PC-9 (cell line): ENCODE measurements at regions not wholly inside any gene's neighbourhood (a gene's known extent, or its start where the extent isn't known, plus 50 kb on each side); places are given as distances from the start of the nearest gene placed in this dataset.
"Not testable (repeated sequence)": the region's sequence is repeated elsewhere in the genome, so short reads cannot be mapped to it uniquely, and the experiment has no call there.

Source experiments
- BruUV-seq: library from RNA; stranded (reverse); fragments of 400-500 nt; replicated peaks from 2 replicates; lab custom pipeline; 2021; lab: Mats Ljungman, UMichigan
- CTCF ChIA-PET: fragments of 300-600 bp; sonication (Branson Sonifier 250); formaldehyde crosslinking; loops from one replicate; lab custom pipeline; 2022; ENCODE audit warnings: antibody characterized with exemption; lab: Charles Lee
- POLR2A ChIA-PET: fragments of 300-600 bp; sonication (Branson Sonifier 250); formaldehyde crosslinking; loops from one replicate; lab custom pipeline; 2022; ENCODE audit warnings: antibody characterized with exemption; ENCODE audit not compliant: unreplicated experiment; lab: Charles Lee
- DNase-seq, 2 experiments: peaks; one replicate each; pipeline versions ENCODE4 v3.0.0 to v3.0.0-alpha.2; 2015 to 2022; ENCODE audit warnings: mixed read lengths in 1 of 2
- H2AFZ ChIP-seq: fragments of 200-600 bp; sonication (generic); 2 replicates; pipeline ENCODE4 v1.8.1; 2017; ENCODE audit warnings: antibody characterized with exemption
- H3F3A ChIP-seq: fragments of 200-600 bp; sonication (generic); 2 replicates; pipeline ENCODE4 v1.8.1; 2017; ENCODE audit warnings: antibody characterized with exemption, mild to moderate bottlenecking, low read depth; ENCODE audit not compliant: insufficient read depth
- H3K27ac ChIP-seq: fragments of 200-600 bp; sonication (generic); 2 replicates; pipeline ENCODE4 v1.6.1; 2016; ENCODE audit warnings: mixed run types
- H3K27me3 ChIP-seq: fragments of 200-600 bp; sonication (generic); 2 replicates; pipeline ENCODE4 v1.6.1; 2016; ENCODE audit warnings: low read depth, mixed run types; ENCODE audit not compliant: insufficient read depth
- H3K36me3 ChIP-seq: fragments of 200-600 bp; sonication (generic); 2 replicates; pipeline ENCODE4 v1.6.1; 2016; ENCODE audit warnings: low read depth, mixed run types
- H3K4me1 ChIP-seq: fragments of 200-600 bp; sonication (generic); replicated peaks from 2 replicates; pipeline ENCODE4 v1.6.1; 2016; ENCODE audit warnings: mixed run types; ENCODE audit not compliant: insufficient read depth
- H3K4me2 ChIP-seq: fragments of 200-600 bp; sonication (generic); 2 replicates; pipeline ENCODE4 v1.6.1; 2017; ENCODE audit warnings: mixed run types
- H3K4me3 ChIP-seq: fragments of 200-600 bp; sonication (generic); 2 replicates; pipeline ENCODE4 v1.6.1; 2016; ENCODE audit warnings: mixed run types
- H3K79me2 ChIP-seq: fragments of 200-600 bp; sonication (generic); 2 replicates; pipeline ENCODE4 v1.6.1; 2017; ENCODE audit warnings: low read depth, mixed run types
- H3K9me2 ChIP-seq: fragments of 200-600 bp; sonication (generic); 2 replicates; pipeline ENCODE4 v1.8.1; 2017; ENCODE audit warnings: mild to moderate bottlenecking; ENCODE audit not compliant: insufficient read depth
- H3K9me3 ChIP-seq: fragments of 200-600 bp; sonication (generic); 2 replicates; pipeline ENCODE4 v1.8.1; 2016; ENCODE audit warnings: low read depth; ENCODE audit not compliant: insufficient read depth
- H4K20me1 ChIP-seq: fragments of 200-600 bp; sonication (generic); 2 replicates; pipeline ENCODE4 v1.8.1; 2017; ENCODE audit not compliant: insufficient read depth
- CTCF ChIP-seq: fragments of 200-600 bp; sonication (generic); conservative IDR thresholded peaks from 2 replicates; pipeline ENCODE4 v1.6.1; 2017; ENCODE audit warnings: mixed run types, antibody characterized with exemption, mild to moderate bottlenecking, moderate library complexity
- EZH2 ChIP-seq: fragments of 200-600 bp; sonication (generic); IDR thresholded peaks from 2 replicates; pipeline ENCODE4 v1.8.0; 2017; ENCODE audit warnings: antibody characterized with exemption, low read depth
- intact Hi-C: fragments of 100-400 bp; cut with micrococcal nuclease; formaldehyde crosslinking; loops from one replicate; pipeline ENCODE4 v1.10.0; 2022; ENCODE audit not compliant: unreplicated experiment

- no TSS peak for BruUV-seq
- Histone ChIP-seq H3K4me3 (no peak overlapping the region), H3K27me3 (no peaks in the 10 kb centered on the region), H4K20me1 (no peaks in the 10 kb centered on the region), H3K79me2 (no peaks in the 10 kb centered on the region), H3K4me1 (no peaks in the 10 kb centered on the region), H2AFZ (no peak overlapping the region), H3F3A (no peaks in the 10 kb centered on the region), H3K9me2 (no peaks in the 10 kb centered on the region), H3K4me2 (no peak overlapping the region), H3K9me3 (no peaks in the 10 kb centered on the region), H3K36me3 (no peaks in the 10 kb centered on the region), H3K27ac (no peak overlapping the region)
- DNase-seq, result no peak
- ChIA-PET POLR2A (interaction anchor here (0.6 kb wide), 1 partner anchor 67 kb away, joined by 4 read pairs; no protein-coding TSS in a partner anchor), CTCF (no interaction called here)
- intact Hi-C loops, result loop anchor here (10.0 kb wide), 1 partner anchor 242 kb away; no protein-coding TSS in a partner anchor
- TF ChIP-seq CTCF, result no peak
Measured at GRCh38 chr6:21342501-21342900, 251.1 kb upstream of the SOX4 start.

GRCh38 chr6:21345704-21346103, 247.8 kb upstream of the SOX4 start:
- H3F3A ChIP-seq, H3K9me3 ChIP-seq, BruUV-seq, POLR2A ChIA-PET, H3K4me1 ChIP-seq, H3K36me3 ChIP-seq, CTCF ChIA-PET, H3K4me3 ChIP-seq, H4K20me1 ChIP-seq, H3K79me2 ChIP-seq, H3K27ac ChIP-seq, H3K9me2 ChIP-seq, H2AFZ ChIP-seq, H3K27me3 ChIP-seq, DNase-seq, H3K4me2 ChIP-seq: not testable (repeated sequence)
- intact Hi-C loops, result loop anchor here (10.0 kb wide), 1 partner anchor 239 kb away; no protein-coding TSS in a partner anchor

- Histone ChIP-seq H3K4me1 (no peaks in the 10 kb centered on the region), H3K9me2 (no peaks in the 10 kb centered on the region), H3K36me3 (no peaks in the 10 kb centered on the region), H3K27me3 (no peaks in the 10 kb centered on the region), H3F3A (no peaks in the 10 kb centered on the region), H3K27ac (no peak overlapping the region), H3K9me3 (no peaks in the 10 kb centered on the region), H3K79me2 (no peaks in the 10 kb centered on the region), H3K4me3 (no peak overlapping the region), H4K20me1 (no peaks in the 10 kb centered on the region), H3K4me2 (no peak overlapping the region), H2AFZ (no peak overlapping the region)
- no peak for TF ChIP-seq CTCF
- TF ChIP-seq EZH2, result no peak
- no peak for DNase-seq
- CTCF ChIA-PET, result interaction anchor here (0.6 kb wide), 1 partner anchor 470 kb away, joined by 3 read pairs; no protein-coding TSS in a partner anchor
- no TSS peak for BruUV-seq
- intact Hi-C loops, result loop anchor here (10.0 kb wide), 1 partner anchor 237 kb away; no protein-coding TSS in a partner anchor
- POLR2A ChIA-PET, result interaction anchor here (0.7 to 0.8 kb wide), 2 partner anchors 33 to 226 kb away, joined by 3 to 8 read pairs; no protein-coding TSS in a partner anchor
Measured at GRCh38 chr6:21348146-21348503, 245.4 kb upstream of the SOX4 start.
